OCI-LY7 (cell line): ENCODE measurements at regions not wholly inside any gene's neighbourhood (a gene's known extent, or its start where the extent isn't known, plus 50 kb on each side); places are given as distances from the start of the nearest gene placed in this dataset.
"Not testable (repeated sequence)": the region's sequence is repeated elsewhere in the genome, so short reads cannot be mapped to it uniquely, and the experiment has no call there.

Source experiments
- EZH2phosphoT487 ChIP-seq: fragments of 200-600 bp; sonication (generic); IDR thresholded peaks from 2 replicates; pipeline ENCODE4 v1.6.1; 2018; ENCODE audit warnings: low read depth, borderline replicate concordance, mild to moderate bottlenecking, mixed run types, antibody characterized with exemption, low read length, moderate library complexity, mixed read lengths
- TF ChIP-seq, protein P1 (sequence below): fragments of 200-600 bp; sonication (generic); conservative IDR thresholded peaks from 2 replicates; pipeline ENCODE4 v1.5.1; 2014; ENCODE audit warnings: mild to moderate bottlenecking, antibody characterized with exemption, low read length, moderate library complexity, mixed read lengths

DNA sequence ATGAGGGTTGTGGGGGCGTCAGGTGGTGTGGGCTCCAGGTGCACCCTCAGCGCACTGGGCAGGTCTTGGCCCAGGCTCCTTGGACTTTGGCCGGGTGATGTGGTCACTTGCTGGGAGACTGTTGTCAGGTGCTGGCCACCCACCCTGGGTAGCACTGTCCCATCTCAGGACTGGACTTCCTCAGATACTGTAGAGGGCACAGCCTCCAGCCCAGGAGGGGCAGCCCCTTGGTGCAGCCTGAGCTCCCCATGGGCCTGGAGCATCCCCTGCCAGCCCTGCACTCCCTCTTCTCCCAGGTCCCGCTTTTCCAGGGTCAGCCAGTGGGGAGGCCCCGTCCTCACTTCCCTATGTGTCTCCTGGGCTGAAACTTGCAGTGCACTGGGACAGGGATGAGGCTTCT lies 592.3 kb downstream of the CWH43 start:
- TF ChIP-seq, protein P1, sequence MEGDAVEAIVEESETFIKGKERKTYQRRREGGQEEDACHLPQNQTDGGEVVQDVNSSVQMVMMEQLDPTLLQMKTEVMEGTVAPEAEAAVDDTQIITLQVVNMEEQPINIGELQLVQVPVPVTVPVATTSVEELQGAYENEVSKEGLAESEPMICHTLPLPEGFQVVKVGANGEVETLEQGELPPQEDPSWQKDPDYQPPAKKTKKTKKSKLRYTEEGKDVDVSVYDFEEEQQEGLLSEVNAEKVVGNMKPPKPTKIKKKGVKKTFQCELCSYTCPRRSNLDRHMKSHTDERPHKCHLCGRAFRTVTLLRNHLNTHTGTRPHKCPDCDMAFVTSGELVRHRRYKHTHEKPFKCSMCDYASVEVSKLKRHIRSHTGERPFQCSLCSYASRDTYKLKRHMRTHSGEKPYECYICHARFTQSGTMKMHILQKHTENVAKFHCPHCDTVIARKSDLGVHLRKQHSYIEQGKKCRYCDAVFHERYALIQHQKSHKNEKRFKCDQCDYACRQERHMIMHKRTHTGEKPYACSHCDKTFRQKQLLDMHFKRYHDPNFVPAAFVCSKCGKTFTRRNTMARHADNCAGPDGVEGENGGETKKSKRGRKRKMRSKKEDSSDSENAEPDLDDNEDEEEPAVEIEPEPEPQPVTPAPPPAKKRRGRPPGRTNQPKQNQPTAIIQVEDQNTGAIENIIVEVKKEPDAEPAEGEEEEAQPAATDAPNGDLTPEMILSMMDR = not testable (repeated sequence)
- TF ChIP-seq EZH2phosphoT487 = not testable (repeated sequence)
